ENCODE measurements at regions not wholly inside any gene's neighbourhood (a gene's known extent, or its start where the extent isn't known, plus 50 kb on each side); places are given as distances from the start of the nearest gene placed in this dataset.

DNA sequence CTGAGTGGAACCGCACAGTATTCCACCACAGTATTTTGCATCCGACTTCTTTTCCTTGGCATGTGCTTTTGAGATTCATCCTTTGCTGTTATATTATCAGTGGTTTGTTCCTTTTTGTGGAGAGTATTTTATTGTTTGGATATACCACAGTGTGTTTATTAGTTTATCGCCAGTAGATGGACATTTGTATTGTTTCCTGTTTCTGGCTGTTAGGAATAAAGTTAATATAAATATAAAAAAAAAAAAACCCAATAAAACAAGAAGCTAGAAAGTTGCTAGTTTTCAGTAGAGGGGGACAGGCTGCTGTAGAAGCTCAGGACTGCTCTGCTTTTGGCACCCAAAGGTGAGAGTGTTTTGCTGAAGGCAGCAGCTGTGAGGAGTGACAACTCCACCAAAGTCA, 62.0 kb upstream of the EEA1 start:
- Histone ChIP-seq H3K9me2 (ENCODE audit: insufficient read depth) (no peaks in the 10 kb centered on the region), H3K9me3 (ENCODE audit: control insufficient read depth in 1 of 2, insufficient read depth in 1 of 2, low read depth in 1 of 2, low read length in 2 of 2) (no peaks in the 10 kb centered on the region), H3K79me2 (ENCODE audit: insufficient read depth, low read length) (no peaks in the 10 kb centered on the region), H3K4me2 (ENCODE audit: low read length) (no peak overlapping the region), H3K4me1 (ENCODE audit: control insufficient read depth in 1 of 2, insufficient read depth in 2 of 2, low read length in 2 of 2) (0 out of 4 replicates have a peak, but pooled peaks cover 0 to 4% of the 10 kb centered on the region in 2 experiments), H3K4me3 (replicated peaks in 1 of 2; ENCODE audit: low read depth in 1 of 2, low read length in 2 of 2) (no peak overlapping the region), H2AFZ (ENCODE audit: low read depth, low read length, poor library complexity, severe bottlenecking) (no peak overlapping the region), H3K27me3 (ENCODE audit: insufficient read depth, low read length) (no peaks in the 10 kb centered on the region), H3K27ac (ENCODE audit: low read depth, low read length) (no peak overlapping the region), H3K36me3 (ENCODE audit: control insufficient read depth in 1 of 2, insufficient read depth in 2 of 2, low read length in 2 of 2) (no peaks in the 10 kb centered on the region), H4K20me1 (ENCODE audit: insufficient read depth) (no peaks in the 10 kb centered on the region), H3K9ac (ENCODE audit: low read length) (no peak overlapping the region)
- ChIA-PET RAD21 (ENCODE audit: low non-redundant PET in 1 of 2, low total read pairs in 2 of 2, uncharacterized antibody in 2 of 2, unreplicated experiment in 2 of 2) (no interaction called here), POLR2A (no interaction called here), CTCF (interaction anchor here (0.6 to 2.3 kb wide), 4 partner anchors 406 to 1411 kb away, joined by 3 to 9 read pairs (median 4); no protein-coding TSS in a partner anchor)
- TF ChIP-seq TCF7L2 (IDR thresholded peaks at IDR 0.05; ENCODE audit: borderline replicate concordance, extremely low read depth, insufficient read depth, insufficient read length) (no peak), ZFX (IDR thresholded peaks at IDR 0.05) (no peak), ZNF274 (IDR thresholded peaks at IDR 0.05; ENCODE audit: low read depth, low read length) (no peak), POLR2AphosphoS5 (IDR thresholded peaks at IDR 0.05; ENCODE audit: low read depth, low read length) (no peak), RAD21 (IDR thresholded peaks at IDR 0.05; ENCODE audit: low read depth) (no peak)
- TF ChIP-seq, protein P1, sequence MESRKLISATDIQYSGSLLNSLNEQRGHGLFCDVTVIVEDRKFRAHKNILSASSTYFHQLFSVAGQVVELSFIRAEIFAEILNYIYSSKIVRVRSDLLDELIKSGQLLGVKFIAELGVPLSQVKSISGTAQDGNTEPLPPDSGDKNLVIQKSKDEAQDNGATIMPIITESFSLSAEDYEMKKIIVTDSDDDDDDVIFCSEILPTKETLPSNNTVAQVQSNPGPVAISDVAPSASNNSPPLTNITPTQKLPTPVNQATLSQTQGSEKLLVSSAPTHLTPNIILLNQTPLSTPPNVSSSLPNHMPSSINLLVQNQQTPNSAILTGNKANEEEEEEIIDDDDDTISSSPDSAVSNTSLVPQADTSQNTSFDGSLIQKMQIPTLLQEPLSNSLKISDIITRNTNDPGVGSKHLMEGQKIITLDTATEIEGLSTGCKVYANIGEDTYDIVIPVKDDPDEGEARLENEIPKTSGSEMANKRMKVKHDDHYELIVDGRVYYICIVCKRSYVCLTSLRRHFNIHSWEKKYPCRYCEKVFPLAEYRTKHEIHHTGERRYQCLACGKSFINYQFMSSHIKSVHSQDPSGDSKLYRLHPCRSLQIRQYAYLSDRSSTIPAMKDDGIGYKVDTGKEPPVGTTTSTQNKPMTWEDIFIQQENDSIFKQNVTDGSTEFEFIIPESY (IDR thresholded peaks at IDR 0.05; ENCODE audit: extremely low read depth, insufficient replicate concordance, low read length) = no peak
- TF ChIP-seq, protein P2, sequence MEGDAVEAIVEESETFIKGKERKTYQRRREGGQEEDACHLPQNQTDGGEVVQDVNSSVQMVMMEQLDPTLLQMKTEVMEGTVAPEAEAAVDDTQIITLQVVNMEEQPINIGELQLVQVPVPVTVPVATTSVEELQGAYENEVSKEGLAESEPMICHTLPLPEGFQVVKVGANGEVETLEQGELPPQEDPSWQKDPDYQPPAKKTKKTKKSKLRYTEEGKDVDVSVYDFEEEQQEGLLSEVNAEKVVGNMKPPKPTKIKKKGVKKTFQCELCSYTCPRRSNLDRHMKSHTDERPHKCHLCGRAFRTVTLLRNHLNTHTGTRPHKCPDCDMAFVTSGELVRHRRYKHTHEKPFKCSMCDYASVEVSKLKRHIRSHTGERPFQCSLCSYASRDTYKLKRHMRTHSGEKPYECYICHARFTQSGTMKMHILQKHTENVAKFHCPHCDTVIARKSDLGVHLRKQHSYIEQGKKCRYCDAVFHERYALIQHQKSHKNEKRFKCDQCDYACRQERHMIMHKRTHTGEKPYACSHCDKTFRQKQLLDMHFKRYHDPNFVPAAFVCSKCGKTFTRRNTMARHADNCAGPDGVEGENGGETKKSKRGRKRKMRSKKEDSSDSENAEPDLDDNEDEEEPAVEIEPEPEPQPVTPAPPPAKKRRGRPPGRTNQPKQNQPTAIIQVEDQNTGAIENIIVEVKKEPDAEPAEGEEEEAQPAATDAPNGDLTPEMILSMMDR (IDR thresholded peaks at IDR 0.05 in 2 of 3, conservative IDR thresholded peaks at IDR 0.05 in 1 of 3; ENCODE audit: borderline replicate concordance in 1 of 3, insufficient read depth in 1 of 3, low read depth in 2 of 3, low read length in 2 of 3) = no peak
- no TSS peak for BruUV-seq (replicated peaks)
- intact Hi-C loops (cut with micrococcal nuclease) = no loop called here
- no peak for DNase-seq (ENCODE audit: low read depth, low spot score)
- ATAC-seq = no peak
